ENCODE measurements at regions not wholly inside any gene's neighbourhood (a gene's known extent, or its start where the extent isn't known, plus 50 kb on each side); places are given as distances from the start of the nearest gene placed in this dataset.

- no peak for DNase-seq
Measured at GRCh38 chr13:76398425-76398824, 487.8 kb downstream of the KCTD12 start.

- no peak for DNase-seq
Measured at GRCh38 chr13:76397413-76397812, 488.8 kb downstream of the KCTD12 start.

DNA sequence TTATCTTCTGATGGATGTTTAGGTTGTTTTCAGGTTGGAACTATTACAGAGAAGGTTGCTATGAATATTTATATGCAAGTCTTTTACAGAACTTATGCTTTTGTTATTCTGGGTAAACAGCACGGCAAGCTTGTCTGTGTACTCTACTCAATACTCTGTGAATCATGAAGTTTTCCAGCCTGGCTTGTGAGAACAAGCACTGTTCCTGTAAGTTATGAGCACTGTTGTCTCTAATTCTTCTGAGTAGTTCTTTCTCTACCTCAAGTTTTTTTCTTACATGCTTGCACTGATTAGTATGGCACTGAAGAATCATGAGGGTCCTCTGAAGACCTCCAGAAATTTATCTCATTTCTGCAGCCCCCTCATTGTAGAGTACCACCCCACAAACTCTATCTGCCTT is 496.9 kb downstream of the KCTD12 start:
- no peak for DNase-seq

DNA sequence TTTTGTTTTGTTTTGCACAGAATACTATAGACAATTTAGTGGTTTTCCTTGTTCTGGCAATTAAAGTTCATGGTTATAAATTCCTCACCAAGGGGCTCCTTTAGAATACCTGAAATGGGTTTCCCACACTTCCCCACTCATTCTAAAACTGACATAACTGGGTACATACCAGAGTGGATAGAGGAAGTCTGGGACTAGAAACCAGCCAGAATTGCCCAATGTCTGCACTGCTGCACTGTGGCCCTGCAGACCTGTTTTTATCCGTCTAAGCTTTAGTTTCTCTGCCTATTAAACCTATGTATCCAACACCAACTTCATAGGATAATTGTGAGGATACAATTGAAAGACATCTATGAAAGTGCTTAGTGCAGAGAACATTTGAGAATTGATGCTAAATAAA is 498.6 kb downstream of the KCTD12 start:
- DNase-seq, result peak; percentile 44

- DNase-seq, result no peak
Measured at GRCh38 chr13:76386321-76386720, 499.9 kb downstream of the KCTD12 start.

- DNase-seq, result no peak
Measured at GRCh38 chr13:76385586-76385985, 500.6 kb downstream of the KCTD12 start.

- peak; percentile 10 for DNase-seq
Measured at GRCh38 chr13:76383676-76384461, 502.3 kb downstream of the KCTD12 start.

DNA sequence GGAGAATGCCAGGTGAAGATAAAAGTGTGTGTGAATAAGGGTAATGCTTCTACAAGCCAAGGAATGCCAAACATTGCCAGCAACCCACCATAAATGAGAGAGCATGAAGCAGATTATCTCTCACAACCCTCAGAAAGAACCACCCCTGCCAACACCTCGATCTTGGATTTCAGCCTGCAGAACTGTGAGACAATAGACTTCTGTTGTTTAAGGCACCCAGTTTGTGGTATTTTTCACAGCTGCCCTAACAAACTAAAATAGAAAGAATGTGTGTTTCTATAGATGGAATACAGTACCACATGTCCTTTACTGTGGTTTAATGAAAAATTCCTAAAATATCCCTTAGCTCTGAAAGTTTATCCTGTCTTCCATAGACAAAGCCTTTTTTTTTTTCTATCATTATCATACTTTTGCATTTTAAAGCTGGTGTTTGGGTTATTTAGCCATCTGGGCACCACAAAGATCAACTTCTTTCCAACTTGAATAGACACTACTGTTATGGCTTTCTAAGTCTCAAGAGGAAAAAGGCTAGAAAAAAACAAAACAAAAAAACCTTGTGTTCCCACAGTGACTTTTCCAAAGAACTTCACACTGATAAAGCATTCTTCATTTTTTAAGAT is 505.6 kb downstream of the KCTD12 start:
- no peak for DNase-seq

DNA sequence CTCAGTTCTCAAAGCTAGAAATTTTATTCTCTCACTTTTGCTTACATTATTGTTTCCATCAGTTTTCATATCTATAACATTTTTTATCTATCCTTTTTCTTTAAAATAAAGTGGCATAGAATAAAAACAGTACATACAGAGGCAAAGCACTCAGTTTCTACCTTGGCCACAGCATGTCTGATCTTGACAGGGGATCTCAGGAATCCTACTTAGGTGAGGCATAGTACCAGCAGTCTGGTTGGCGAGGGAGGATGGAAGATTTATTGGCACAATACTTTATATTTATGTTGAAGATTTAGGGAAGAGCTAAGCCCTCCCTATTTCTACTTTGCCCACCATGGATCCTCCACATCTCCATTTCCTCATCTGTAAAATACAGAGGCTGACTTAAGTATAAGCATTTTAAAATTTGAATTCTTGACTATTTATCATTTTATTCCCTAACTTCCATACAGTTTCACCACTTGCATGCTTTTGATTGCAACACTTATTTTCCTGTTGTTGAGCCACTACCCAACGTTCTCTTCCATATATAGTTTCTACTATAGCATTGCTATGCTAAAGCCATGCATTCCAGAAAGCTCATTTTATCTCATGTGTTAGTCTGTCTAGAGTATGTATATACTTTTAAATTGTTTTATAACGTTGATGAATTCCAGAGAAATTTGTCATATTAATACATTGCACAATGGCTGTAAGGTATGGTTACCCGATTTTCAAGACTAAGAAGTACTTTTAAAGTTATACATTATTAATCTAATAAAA is 506.7 kb downstream of the KCTD12 start:
- DNase-seq, result peak; percentile 4

GRCh38 chr13:76378767-76379166 is 507.4 kb downstream of the KCTD12 start:
- peak; percentile 69 for DNase-seq

DNA sequence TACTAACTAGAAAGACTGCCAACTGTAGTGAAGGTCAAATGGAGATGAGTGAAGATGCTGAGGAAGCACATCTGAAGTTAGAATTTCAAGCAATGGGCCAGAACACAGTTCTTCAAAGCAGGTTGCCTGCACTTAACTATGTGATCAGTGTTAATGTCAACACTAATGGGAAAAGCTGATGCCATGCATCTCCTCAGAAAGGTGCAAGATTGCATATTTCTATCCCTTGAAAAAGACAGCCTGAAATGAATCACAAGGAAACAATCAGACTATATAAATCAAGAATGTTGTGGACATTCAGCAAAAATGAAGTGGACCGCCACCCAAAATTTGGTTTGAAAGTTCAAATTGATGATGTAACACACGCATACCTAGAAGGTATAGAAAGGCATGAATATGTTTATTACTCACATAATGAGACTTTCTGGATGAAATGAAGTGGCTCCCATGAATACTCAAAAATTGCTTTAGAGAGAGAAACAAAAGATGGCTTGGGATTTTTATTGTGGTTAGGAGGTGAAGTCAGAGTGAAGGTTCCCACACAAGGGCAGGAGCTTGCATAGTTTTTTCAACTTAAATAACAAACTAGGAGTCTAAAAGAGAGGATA is 522.4 kb downstream of the KCTD12 start:
- DNase-seq, result no peak

DNA sequence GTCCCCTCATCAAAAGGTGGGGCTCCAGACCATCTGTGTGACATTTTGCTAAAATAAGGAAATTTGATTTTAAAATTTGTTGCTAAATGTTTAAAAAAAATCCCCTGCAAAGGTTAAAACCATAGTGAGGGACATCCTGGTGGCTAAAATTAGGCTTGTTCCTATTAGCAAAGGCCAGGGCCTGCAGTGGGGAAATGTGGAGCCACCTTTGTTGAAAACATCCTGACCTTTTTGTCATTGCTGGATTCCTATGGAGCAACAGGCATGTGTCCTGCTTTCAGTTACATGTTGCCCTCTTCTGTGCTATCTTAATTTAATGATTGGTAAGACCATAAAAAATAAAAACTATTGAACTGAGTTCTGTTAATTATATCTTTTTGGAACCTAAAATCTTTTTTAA is 524.3 kb downstream of the KCTD12 start:
- DNase-seq, result no peak

DNA sequence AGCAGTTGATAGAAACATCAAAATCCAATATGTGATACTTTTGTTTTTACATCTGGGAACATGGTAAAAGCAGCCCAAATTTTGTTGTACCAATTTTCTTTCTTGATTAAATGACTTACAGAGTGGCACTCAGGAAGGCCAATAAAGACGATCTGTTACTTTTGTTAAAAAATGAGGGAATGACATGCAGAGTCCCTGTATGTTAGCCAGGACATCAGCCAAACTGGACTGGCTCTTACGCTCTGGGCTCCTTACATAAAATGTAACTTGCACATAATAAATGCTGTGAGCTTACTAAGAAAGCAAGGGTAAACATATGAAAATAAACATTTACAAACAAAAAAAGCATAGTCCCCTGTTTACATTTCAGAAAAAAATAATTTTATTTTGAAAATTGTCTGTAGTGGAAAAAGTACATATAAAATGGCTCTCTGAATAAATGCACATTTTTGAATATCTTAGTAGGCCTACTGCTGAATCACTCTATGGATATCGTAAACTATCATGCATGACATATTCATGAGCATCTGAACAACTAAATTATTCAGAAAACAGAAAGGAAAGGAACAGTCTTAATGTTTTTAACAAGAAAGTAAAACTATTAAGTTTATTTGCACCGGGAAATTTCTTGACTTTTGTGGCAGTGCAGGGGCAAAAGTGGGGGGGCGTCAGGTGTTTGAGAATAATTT is 534.5 kb downstream of the KCTD12 start:
- no peak for DNase-seq

DNA sequence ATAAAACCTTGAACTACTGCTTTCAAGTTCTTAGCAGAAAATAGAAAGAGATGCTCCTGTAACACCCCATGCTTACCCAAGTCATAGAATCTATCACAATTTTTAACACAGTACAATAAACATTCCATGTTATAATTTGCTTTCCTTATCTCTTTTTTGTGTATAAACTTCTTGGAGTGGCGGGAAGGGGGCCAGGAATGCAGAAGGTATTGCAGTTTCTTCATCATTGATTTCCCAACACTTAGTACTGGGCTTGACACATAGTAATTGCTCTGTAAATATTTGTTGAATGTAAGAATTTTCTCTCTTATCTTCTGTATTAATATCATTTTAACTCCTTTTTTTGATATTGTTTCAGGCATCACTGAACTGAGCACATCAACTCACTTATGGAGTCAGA is 535.8 kb downstream of the KCTD12 start:
- no peak for DNase-seq

GRCh38 chr13:76349700-76350099 is 536.5 kb downstream of the KCTD12 start:
- DNase-seq, result no peak

GRCh38 chr13:76339649-76340048 is 546.6 kb downstream of the KCTD12 start:
- peak; percentile 50 for DNase-seq

DNA sequence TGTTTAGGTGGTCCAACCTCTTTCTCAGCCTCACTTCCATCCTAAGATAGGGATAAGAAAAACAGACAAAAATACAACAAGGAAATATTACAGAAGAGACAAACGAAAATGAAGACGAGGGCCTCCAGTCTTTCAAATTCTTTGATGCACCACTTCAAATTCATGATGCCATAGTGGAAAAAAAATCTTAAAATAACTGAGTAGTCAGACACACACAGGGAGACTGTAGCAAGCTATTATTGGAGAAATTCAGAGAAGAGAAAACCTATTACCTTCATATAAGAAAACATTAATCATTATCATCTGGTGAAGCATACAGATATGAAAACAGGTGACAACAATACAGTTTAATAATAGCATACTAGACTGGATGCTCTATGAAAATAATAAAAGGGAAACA is 548.2 kb downstream of the KCTD12 start:
- DNase-seq, result no peak

- DNase-seq, result no peak
Measured at GRCh38 chr13:76336889-76337844, 549.0 kb downstream of the KCTD12 start.

DNA sequence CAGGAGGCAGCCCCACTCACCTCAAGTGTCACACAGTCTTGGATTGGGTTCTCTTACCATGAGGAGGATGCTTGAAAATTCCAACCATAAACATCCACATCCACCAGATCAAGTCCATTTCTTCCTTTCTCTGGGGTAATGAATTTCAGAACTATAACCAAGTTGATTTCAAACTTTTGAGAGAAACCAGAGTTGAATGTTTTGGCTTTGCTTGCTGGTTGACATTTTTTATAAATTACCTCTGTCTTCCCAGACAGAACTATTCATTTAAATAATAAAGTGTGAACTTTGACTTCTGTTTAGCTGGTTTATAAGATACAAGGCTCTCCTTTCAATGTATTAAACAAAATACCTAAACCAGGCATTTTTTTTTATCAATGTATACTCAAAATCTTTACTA is 550.7 kb downstream of the KCTD12 start:
- DNase-seq, result no peak

- peak; percentile 76 for DNase-seq
Measured at GRCh38 chr13:76331943-76332712, 554.1 kb downstream of the KCTD12 start.

GRCh38 chr13:76330761-76331160 is 555.4 kb downstream of the KCTD12 start:
- DNase-seq, result no peak
